ENCODE measurements at regions not wholly inside any gene's neighbourhood (a gene's known extent, or its start where the extent isn't known, plus 50 kb on each side); places are given as distances from the start of the nearest gene placed in this dataset.

DNA sequence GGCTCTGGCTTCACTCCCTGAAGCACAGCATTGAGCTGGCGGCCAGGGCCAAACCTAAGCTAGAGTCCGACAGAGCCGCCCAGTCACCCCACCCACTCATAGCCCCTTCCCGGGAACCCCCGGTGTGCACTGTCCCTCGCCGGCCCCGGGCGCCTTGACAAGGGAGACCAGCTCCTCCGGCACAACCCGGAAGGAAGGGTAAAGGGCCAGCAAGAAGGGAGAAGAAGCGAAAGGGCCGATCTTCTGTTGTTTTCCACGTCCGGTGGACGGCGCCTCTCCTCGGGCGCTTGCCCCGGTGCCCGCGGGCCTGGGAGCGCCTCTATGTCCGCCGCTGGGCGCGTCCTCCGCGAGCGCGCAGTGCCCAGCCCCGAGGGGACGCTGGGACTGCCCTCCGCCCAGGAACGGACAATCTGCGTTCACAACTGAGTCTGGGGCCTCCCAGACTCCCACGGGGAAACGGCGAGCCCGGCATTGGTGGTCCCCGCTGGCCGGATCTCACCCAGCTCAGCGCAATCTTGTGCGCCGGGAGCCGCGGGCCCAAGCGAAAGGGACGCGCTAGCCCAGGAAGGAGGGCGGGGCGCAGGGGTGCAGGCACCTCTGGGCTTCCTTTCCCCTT, 172.5 kb upstream of the MIR17HG start:
- DNase-seq: no peak

- DNase-seq: no peak
Observed at GRCh38 chr13:91178099-91178498, 169.4 kb upstream of the MIR17HG start.

GRCh38 chr13:91181892-91182291, 165.6 kb upstream of the MIR17HG start:
- no peak for DNase-seq

DNA sequence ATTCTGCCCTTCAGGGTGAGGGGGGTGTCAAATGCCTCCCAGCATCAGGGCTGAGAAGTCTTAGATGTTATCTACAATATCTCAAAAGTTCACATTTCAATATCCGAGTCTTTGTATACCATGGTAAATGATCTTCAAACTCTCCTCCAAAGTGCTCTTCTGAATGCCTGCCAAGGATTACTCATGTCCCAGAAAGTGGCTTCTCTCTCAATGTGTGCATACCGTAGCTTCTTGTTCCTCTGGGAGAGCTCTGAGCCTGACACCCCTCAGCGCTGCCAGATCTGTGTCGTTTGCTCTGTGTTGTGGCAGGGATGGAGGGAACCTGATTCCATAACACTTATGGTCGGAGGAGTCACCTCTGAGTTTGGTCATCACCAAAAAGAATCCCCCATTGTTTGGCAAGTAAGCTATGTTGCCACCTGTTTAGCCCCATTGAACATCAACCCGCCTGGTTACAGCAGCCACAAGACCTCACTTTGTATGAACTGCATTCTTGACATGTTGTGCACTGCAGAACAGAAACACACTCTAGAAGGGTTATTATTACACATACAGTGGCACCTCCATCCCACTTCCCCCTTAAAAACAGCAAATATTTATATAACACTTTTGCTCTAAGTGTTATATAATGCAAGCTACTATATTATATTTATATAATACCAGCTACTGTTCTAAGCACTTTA, 163.1 kb upstream of the MIR17HG start:
- DNase-seq: no peak

DNA sequence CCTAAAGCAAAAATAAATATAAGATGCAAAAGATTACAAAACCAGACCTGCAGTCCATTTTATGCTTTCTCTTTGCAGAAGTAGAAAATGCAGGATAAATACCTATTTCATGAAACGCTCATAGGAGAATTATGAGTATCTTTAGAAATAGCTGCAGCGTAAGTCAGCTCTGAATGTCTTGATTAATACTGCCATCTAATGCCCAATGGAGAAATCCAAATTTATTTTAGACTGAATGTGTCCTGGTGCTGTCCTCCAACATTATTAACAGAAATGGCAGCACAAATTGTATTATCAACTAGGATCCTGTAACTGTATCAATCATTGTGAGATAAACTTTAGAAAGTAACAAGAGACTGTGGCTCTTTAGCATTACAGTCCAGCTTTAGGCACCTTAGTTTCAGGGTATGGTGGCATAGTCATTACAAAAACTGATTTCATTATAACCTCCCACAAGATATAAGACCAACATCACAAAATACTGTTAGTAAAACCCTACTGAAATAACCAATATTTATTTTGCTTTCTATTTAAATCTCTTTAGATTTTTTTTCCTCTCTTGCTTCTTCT, 162.1 kb upstream of the MIR17HG start:
- DNase-seq: no peak

GRCh38 chr13:91187522-91187921, 160.0 kb upstream of the MIR17HG start:
- DNase-seq: no peak

- no peak for DNase-seq
Observed at GRCh38 chr13:91189506-91189905, 158.0 kb upstream of the MIR17HG start.

GRCh38 chr13:91193358-91193757, 154.1 kb upstream of the MIR17HG start:
- DNase-seq: no peak

- DNase-seq: no peak
Observed at GRCh38 chr13:91195789-91196188, 151.7 kb upstream of the MIR17HG start.

GRCh38 chr13:91196958-91197357, 150.5 kb upstream of the MIR17HG start:
- no peak for DNase-seq

GRCh38 chr13:91199866-91200265, 147.6 kb upstream of the MIR17HG start:
- no peak for DNase-seq

DNA sequence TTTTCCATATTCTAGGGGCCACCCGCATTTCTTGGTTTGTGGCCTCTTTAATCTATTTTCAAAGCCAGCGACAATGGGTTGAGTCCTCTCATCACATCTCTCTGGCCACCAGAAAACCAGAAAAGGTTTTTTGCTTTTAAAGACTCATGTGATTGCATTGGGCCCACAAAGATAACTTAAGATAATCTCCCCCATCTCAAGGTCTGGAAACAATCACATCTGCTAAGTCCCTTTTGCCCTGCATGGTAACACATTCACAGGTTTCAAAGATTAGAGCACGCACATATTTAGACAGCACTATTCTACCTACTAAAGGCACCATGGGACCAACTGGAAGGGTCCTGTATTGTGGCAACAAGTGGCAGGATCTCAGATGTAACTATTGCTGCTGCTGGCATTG, 147.0 kb upstream of the MIR17HG start:
- DNase-seq: no peak

- no peak for DNase-seq
Observed at GRCh38 chr13:91203430-91203829, 144.1 kb upstream of the MIR17HG start.

DNA sequence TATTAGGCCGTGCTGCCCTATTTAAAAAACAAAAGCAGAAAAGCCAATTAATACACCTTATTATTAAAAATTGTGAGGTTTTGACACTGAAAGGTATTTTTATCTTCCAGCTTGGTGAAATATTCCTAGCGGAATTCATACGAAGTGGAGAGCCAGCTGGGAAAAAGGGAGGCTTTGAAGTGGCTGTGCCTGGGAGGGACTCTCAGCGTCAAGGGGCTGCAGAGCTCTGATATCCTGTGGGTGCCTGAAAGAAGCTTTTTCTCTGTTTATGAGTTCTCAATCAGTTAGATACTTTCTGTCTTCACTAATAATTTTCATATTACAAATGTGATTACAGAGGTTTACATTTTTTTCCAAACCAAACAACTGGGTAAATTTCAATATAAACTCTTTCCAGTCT, 140.2 kb upstream of the MIR17HG start:
- no peak for DNase-seq

- no peak for DNase-seq
Observed at GRCh38 chr13:91211510-91211909, 136.0 kb upstream of the MIR17HG start.

- no peak for DNase-seq
Observed at GRCh38 chr13:91212231-91212630, 135.3 kb upstream of the MIR17HG start.

DNA sequence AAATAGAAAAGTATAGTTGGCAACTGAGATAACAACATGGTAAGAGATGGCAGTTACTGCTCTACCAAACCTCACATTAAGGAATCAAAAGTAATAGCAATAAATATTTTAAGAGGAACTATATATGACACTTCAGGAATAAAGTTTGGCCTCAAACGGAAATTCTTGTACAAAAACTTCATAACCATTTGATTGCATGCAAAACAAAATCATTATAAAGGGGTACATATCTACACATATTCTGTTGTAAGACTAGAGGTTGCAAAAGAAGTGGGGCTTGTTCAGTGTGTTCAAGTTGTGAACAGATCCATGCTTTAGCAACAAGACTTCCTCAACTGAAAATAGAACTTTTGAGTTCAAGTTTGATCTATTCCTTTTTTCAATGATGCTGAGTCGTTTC, 133.5 kb upstream of the MIR17HG start:
- DNase-seq: no peak

DNA sequence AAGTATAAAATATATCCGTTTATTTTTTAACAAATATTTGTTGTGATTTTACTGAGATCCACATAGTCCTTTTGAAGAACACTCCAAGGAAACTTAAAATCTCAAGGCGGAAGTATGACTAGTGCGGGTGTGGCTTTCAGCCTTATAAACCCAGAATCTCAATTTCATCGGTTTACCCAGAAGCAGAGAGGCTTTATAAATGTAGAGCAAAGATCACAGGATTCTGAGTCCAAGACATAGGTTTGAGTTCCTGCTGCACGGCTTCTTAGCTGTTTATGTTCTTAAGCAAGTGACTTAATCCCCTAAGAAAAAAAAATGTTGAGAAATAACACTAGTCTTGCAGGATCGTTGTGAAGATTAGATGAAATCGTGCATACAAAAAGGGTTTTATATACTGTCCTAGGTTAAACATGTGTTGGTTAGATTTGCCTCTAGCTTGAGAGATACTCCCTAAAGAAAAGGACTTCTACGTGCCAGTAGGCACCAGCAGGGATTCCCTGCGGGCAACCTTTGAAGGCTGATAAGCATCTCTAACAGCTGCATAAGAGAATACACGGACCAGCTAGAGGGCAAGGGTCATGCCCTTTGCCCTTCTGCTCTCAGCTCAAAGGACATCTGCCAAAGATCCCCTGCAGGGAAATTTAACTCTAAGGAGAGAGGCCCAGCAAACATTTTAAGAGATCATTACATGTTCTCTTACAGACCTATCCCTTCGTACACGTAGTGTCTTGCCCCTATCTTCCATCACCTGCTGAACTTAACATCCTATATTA, 130.4 kb upstream of the MIR17HG start:
- DNase-seq: no peak

GRCh38 chr13:91219201-91219600, 128.3 kb upstream of the MIR17HG start:
- no peak for DNase-seq

GRCh38 chr13:91220872-91221271, 126.6 kb upstream of the MIR17HG start:
- DNase-seq: no peak

DNA sequence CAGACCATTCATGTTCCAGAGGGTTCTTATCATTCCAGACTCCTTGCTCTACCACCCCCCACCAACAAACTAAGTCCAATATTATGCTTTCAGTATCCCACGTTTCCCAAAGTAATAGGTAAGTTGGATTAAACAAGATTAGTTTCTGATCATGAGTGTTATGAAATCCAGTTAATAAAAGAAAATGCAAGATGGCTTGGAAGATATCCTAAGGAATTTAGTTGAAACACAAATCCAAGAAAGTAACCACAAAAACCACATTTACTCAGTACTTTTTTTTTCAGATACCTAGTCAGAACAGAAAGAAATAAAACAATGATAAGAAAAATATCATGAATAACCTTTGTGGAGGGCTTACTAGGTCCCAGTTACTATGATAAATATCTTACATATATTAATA, 119.4 kb upstream of the MIR17HG start:
- DNase-seq: no peak

- no peak for DNase-seq
Observed at GRCh38 chr13:91228940-91229339, 118.5 kb upstream of the MIR17HG start.

DNA sequence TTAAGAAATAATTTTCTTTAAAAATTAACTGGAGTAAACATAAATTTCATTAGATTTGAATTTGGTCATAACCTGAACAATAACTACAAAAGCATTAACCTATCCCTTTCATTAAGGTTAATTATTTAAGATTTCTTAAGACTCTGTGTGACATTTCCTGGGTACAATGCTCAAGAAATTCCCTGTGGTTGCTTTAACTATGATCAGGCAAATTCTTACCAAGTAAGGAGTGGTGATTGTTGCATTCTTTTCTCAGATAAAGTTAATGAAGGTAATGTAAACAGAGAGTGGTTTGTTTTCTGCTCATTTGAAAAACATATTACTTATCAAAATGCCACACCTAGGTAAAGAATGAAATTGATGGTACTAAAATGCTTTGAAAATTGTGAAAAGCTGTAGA, 114.8 kb upstream of the MIR17HG start:
- no peak for DNase-seq

DNA sequence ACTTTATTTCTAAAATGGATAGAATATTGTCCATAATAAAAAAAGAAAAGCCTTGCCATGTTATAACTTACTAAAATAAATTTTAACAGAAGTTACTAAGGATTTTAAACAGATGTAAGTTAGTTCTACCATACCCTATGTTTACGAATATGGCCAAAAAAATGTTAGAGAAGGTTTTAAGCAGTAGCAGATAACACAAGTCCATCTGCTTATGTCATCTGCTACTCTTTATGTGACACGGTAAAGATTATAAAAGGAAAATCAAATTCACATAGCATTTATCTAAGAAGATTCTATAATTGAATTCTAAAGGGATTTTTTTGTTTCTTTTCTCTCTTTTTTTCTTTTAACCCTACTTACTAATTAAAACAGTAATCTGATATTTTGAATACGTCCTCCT, 114.2 kb upstream of the MIR17HG start:
- DNase-seq: no peak

Data from NCI-H1694 treated with DMSO at 0.1 percent for 48 hours (cell line).